ENCODE measurements at regions not wholly inside any gene's neighbourhood (a gene's known extent, or its start where the extent isn't known, plus 50 kb on each side); places are given as distances from the start of the nearest gene placed in this dataset.
"Not testable (repeated sequence)": the region's sequence is repeated elsewhere in the genome, so short reads cannot be mapped to it uniquely, and the experiment has no call there.

DNA sequence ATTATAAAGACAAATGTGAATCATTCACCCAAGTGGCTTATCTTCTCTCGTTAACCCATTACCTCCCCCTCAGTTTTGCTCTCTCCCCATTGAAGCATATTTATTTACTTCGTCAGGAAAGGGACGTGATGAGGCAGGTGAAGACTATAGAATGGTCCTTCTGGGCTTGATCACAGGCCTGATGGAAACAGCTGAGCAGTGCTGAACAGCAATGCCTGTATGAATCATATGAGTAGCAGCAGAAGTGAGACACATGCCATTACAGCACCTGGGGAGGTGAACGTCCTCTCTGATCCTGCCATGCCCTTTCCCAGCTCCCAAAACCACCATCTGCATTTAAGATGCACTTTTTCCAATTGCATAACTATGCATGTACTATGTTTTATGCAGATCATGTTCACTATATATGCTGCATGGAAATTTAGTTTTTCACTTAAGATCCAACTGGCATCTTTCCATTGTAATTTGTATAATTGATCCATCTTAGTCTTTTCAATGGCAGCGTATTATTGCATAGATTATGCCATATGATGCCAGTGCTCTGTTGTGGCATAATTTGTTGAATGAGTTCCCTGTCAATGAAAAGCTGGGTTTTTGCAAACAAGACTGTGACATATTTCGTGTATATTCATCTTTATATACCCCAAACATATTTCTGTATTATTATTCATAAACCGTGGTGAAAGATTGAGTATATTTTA lies 105.3 kb downstream of the CXCL12 start:
- DNase-seq (no peak), ATAC-seq (replicated peaks in 1 of 4) (no peak)
- ChIA-PET POLR2A (no interaction called here), CTCF (no interaction called here)
- Mint-ChIP-seq H3K27me3 (peaks cover 0 to 6% of the 10 kb centered on the region in 2 donors), H3K4me1 (no peaks in the 10 kb centered on the region), H3K36me3 (no peaks in the 10 kb centered on the region), H3K27ac (no peak overlapping the region), H3K9me3 (peaks cover 6 to 22% (median 16%) of the 10 kb centered on the region in 3 donors), H3K4me3 (no peak overlapping the region)
- Histone ChIP-seq H3K9me3 (no peaks in the 10 kb centered on the region), H3K4me1 (ENCODE audit: control insufficient read depth in 1 of 2, extremely low read depth in 1 of 2, insufficient read depth in 2 of 2, low read length in 2 of 2) (no peaks in the 10 kb centered on the region), H3K36me3 (ENCODE audit: control insufficient read depth in 2 of 2, extremely low read depth in 1 of 2, insufficient read depth in 1 of 2, low read length in 1 of 2) (no peaks in the 10 kb centered on the region), H3K27me3 (replicated peaks in 1 of 2; ENCODE audit: control insufficient read depth in 2 of 2, extremely low read depth in 1 of 2, insufficient read depth in 2 of 2, low read length in 1 of 2) (peaks cover 0 to 5% of the 10 kb centered on the region in 2 experiments), H3K4me3 (ENCODE audit: control insufficient read depth in 1 of 2, extremely low read depth in 1 of 2, low read length in 1 of 2) (no peak overlapping the region), H3K27ac (ENCODE audit: low read length) (no peak overlapping the region)
- no CpG with 5 or more reads among the region's 7 CpGs for WGBS (ENCODE audit: insufficient coverage)

DNA sequence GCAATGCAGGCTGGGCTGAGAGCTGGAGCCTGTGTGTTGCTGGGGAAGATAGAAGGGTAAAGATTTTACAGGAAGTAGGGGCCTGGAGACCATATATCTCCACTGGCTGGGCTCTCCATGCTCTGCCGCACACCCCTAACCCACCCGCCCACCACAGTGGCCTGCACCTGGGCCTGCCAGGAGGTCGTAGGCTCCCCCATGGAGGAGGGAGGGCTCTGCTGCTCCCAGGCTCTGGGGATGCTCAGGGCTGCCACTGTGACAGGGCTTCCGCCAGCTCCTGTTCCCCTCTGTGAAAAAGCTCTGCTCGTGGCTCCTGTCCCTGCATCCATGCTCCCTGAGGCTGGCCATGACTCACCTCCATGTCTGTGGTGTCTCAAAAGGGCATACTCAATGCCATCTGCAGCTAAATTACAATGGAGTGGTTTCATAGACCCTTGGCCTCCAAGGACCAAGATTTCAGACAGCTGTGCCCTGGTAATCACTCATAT lies 106.0 kb downstream of the CXCL12 start:
- Histone ChIP-seq H3K4me1 (ENCODE audit: control insufficient read depth in 1 of 2, extremely low read depth in 1 of 2, insufficient read depth in 2 of 2, low read length in 2 of 2) (no peaks in the 10 kb centered on the region), H3K36me3 (ENCODE audit: control insufficient read depth in 2 of 2, extremely low read depth in 1 of 2, insufficient read depth in 1 of 2, low read length in 1 of 2) (no peaks in the 10 kb centered on the region), H3K27me3 (replicated peaks in 1 of 2; ENCODE audit: control insufficient read depth in 2 of 2, extremely low read depth in 1 of 2, insufficient read depth in 2 of 2, low read length in 1 of 2) (no peaks in the 10 kb centered on the region), H3K9me3 (no peaks in the 10 kb centered on the region), H3K27ac (ENCODE audit: low read length) (no peak overlapping the region), H3K4me3 (ENCODE audit: control insufficient read depth in 1 of 2, extremely low read depth in 1 of 2, low read length in 1 of 2) (no peak overlapping the region)
- no peaks in the 10 kb centered on the region for H3K36me3 Mint-ChIP-seq
- no peaks in the 10 kb centered on the region for H3K4me1 Mint-ChIP-seq
- peaks cover 6 to 22% (median 16%) of the 10 kb centered on the region in 3 donors for H3K9me3 Mint-ChIP-seq
- ChIA-PET CTCF (no interaction called here), POLR2A (no interaction called here)
- peaks cover 0 to 2% of the 10 kb centered on the region in 2 donors for H3K27me3 Mint-ChIP-seq
- WGBS (ENCODE audit: insufficient coverage), result 85% methylated on average over 2 of the region's 5 CpGs
- H3K4me3 Mint-ChIP-seq, result no peak overlapping the region
- H3K27ac Mint-ChIP-seq, result no peak overlapping the region
- ATAC-seq (replicated peaks in 1 of 4), result no peak
- no peak for DNase-seq

DNA sequence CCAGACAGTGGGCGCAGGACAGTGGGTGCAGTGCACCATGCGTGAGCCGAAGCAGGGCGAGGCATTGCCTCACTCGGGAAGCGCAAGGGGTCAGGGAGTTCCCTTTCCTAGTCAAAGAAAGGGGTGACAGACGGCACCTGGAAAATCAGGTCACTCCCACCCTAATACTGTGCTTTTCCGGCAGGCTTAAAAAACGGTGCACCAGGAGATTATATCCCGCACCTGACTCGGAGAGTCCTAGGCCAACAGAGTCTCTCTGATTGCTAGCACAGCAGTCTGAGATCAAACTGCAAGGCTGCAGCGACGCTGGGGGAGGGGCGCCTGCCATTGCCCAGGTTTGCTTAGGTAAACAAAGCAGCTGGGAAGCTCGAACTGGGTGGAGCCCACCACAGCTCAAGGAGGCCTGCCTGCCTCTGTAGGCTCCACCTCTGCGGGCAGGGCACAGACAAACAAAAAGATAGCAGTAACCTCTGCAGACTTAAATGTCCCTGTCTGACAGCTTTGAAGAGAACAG lies 116.4 kb downstream of the CXCL12 start:
- DNase-seq; ATAC-seq (replicated peaks in 1 of 4); H3K4me1 Mint-ChIP-seq; H3K4me3 Mint-ChIP-seq; H3K36me3 ChIP-seq (ENCODE audit: control insufficient read depth in 2 of 2, extremely low read depth in 1 of 2, insufficient read depth in 1 of 2, low read length in 1 of 2); H3K27me3 ChIP-seq (replicated peaks in 1 of 2; ENCODE audit: control insufficient read depth in 2 of 2, extremely low read depth in 1 of 2, insufficient read depth in 2 of 2, low read length in 1 of 2); H3K36me3 Mint-ChIP-seq; CTCF ChIA-PET; H3K27ac ChIP-seq (ENCODE audit: low read length); H3K4me3 ChIP-seq (ENCODE audit: control insufficient read depth in 1 of 2, extremely low read depth in 1 of 2, low read length in 1 of 2); H3K4me1 ChIP-seq (ENCODE audit: control insufficient read depth in 1 of 2, extremely low read depth in 1 of 2, insufficient read depth in 2 of 2, low read length in 2 of 2); H3K27ac Mint-ChIP-seq; POLR2A ChIA-PET; H3K9me3 ChIP-seq: not testable (repeated sequence)
- Mint-ChIP-seq H3K27me3 (peaks cover 6 to 15% of the 10 kb centered on the region in 2 donors), H3K9me3 (peaks cover 0 to 11% (median 10%) of the 10 kb centered on the region in 3 donors)
- 90% methylated on average over 6 of the region's 16 CpGs for whole genome bisulfite sequencing (ENCODE audit: insufficient coverage)

GRCh38 chr10:44267007-44267406 lies 117.9 kb downstream of the CXCL12 start:
- no peaks in the 10 kb centered on the region for H3K4me1 Mint-ChIP-seq
- 65% methylated on average over 3 of the region's 3 CpGs for WGBS (ENCODE audit: insufficient coverage)
- Histone ChIP-seq H3K27me3 (replicated peaks in 1 of 2; ENCODE audit: control insufficient read depth in 2 of 2, extremely low read depth in 1 of 2, insufficient read depth in 2 of 2, low read length in 1 of 2) (peaks cover 0 to 9% of the 10 kb centered on the region in 2 experiments), H3K9me3 (no peaks in the 10 kb centered on the region), H3K36me3 (ENCODE audit: control insufficient read depth in 2 of 2, extremely low read depth in 1 of 2, insufficient read depth in 1 of 2, low read length in 1 of 2) (no peaks in the 10 kb centered on the region), H3K27ac (ENCODE audit: low read length) (no peak overlapping the region), H3K4me1 (ENCODE audit: control insufficient read depth in 1 of 2, extremely low read depth in 1 of 2, insufficient read depth in 2 of 2, low read length in 2 of 2) (no peaks in the 10 kb centered on the region), H3K4me3 (ENCODE audit: control insufficient read depth in 1 of 2, extremely low read depth in 1 of 2, low read length in 1 of 2) (no peak overlapping the region)
- no peak overlapping the region for H3K4me3 Mint-ChIP-seq
- H3K36me3 Mint-ChIP-seq, result no peaks in the 10 kb centered on the region
- no peak for ATAC-seq (replicated peaks in 1 of 4)
- H3K9me3 Mint-ChIP-seq, result peaks cover 0 to 11% (median 10%) of the 10 kb centered on the region in 3 donors
- ChIA-PET CTCF (no interaction called here), POLR2A (no interaction called here)
- DNase-seq, result no peak
- H3K27ac Mint-ChIP-seq, result no peak overlapping the region
- H3K27me3 Mint-ChIP-seq, result peaks cover 6 to 15% of the 10 kb centered on the region in 2 donors

GRCh38 chr10:44264244-44264643 lies 120.7 kb downstream of the CXCL12 start:
- no peaks in the 10 kb centered on the region for H3K36me3 ChIP-seq (ENCODE audit: control insufficient read depth in 2 of 2, extremely low read depth in 1 of 2, insufficient read depth in 1 of 2, low read length in 1 of 2)
- Mint-ChIP-seq H3K4me1 (no peaks in the 10 kb centered on the region), H3K27me3 (peaks cover 6 to 15% of the 10 kb centered on the region in 2 donors), H3K36me3 (no peaks in the 10 kb centered on the region), H3K4me3 (no peak overlapping the region), H3K9me3 (peaks cover 0 to 11% (median 10%) of the 10 kb centered on the region in 3 donors), H3K27ac (no peak overlapping the region)
- H3K4me3 ChIP-seq (ENCODE audit: control insufficient read depth in 1 of 2, extremely low read depth in 1 of 2, low read length in 1 of 2), result no peak overlapping the region
- no peaks in the 10 kb centered on the region for H3K4me1 ChIP-seq (ENCODE audit: control insufficient read depth in 1 of 2, extremely low read depth in 1 of 2, insufficient read depth in 2 of 2, low read length in 2 of 2)
- 82% methylated on average over 2 of the region's 4 CpGs for WGBS (ENCODE audit: insufficient coverage)
- ChIA-PET CTCF (no interaction called here), POLR2A (interaction anchor here in 1 of 2 donors (0.7 kb wide), 1 partner anchor 696 kb away, joined by 3 read pairs; no protein-coding TSS in a partner anchor)
- peaks cover 0 to 16% of the 10 kb centered on the region in 2 experiments for H3K27me3 ChIP-seq (replicated peaks in 1 of 2; ENCODE audit: control insufficient read depth in 2 of 2, extremely low read depth in 1 of 2, insufficient read depth in 2 of 2, low read length in 1 of 2)
- no peak overlapping the region for H3K27ac ChIP-seq (ENCODE audit: low read length)
- ATAC-seq (replicated peaks in 1 of 4) (no peak), DNase-seq (no peak)
- H3K9me3 ChIP-seq, result no peaks in the 10 kb centered on the region

DNA sequence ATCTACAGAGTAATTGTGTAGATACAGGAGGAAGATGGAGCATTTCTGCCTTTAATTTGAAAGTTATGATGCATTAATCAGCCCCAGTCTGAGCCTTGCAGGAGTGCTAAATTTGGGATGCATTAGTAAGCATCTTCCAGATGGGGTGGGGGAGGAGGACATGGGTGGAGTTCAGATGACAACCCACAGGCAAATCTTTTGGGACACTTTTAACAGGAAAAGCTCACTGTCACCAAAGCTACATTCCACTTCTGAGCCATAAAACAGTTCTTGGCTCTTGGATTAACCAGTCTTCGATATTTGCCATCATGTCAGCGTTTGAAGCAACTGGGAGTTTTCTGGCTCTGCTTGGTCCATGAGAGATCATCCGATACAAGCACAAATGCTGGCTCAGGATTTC lies 121.1 kb downstream of the CXCL12 start:
- Histone ChIP-seq H3K36me3 (ENCODE audit: control insufficient read depth in 2 of 2, extremely low read depth in 1 of 2, insufficient read depth in 1 of 2, low read length in 1 of 2) (no peaks in the 10 kb centered on the region), H3K27me3 (replicated peaks in 1 of 2; ENCODE audit: control insufficient read depth in 2 of 2, extremely low read depth in 1 of 2, insufficient read depth in 2 of 2, low read length in 1 of 2) (peaks cover 0 to 16% of the 10 kb centered on the region in 2 experiments), H3K9me3 (no peaks in the 10 kb centered on the region), H3K4me1 (ENCODE audit: control insufficient read depth in 1 of 2, extremely low read depth in 1 of 2, insufficient read depth in 2 of 2, low read length in 2 of 2) (no peaks in the 10 kb centered on the region), H3K4me3 (ENCODE audit: control insufficient read depth in 1 of 2, extremely low read depth in 1 of 2, low read length in 1 of 2) (no peak overlapping the region), H3K27ac (ENCODE audit: low read length) (no peak overlapping the region)
- Mint-ChIP-seq H3K4me1 (no peaks in the 10 kb centered on the region), H3K9me3 (peaks cover 0 to 11% (median 10%) of the 10 kb centered on the region in 3 donors), H3K27me3 (peaks cover 6 to 17% of the 10 kb centered on the region in 2 donors), H3K36me3 (no peaks in the 10 kb centered on the region), H3K4me3 (no peak overlapping the region), H3K27ac (no peak overlapping the region)
- ChIA-PET POLR2A (interaction anchor here in 1 of 2 donors (0.7 kb wide), 1 partner anchor 696 kb away, joined by 3 read pairs; no protein-coding TSS in a partner anchor), CTCF (no interaction called here)
- WGBS (ENCODE audit: insufficient coverage), result 97% methylated on average over 3 of the region's 3 CpGs
- DNase-seq, result no peak
- ATAC-seq (replicated peaks in 1 of 4), result no peak
